ENCODE measurements at regions not wholly inside any gene's neighbourhood (a gene's known extent, or its start where the extent isn't known, plus 50 kb on each side); places are given as distances from the start of the nearest gene placed in this dataset.
"Not testable (repeated sequence)": the region's sequence is repeated elsewhere in the genome, so short reads cannot be mapped to it uniquely, and the experiment has no call there.

DNA sequence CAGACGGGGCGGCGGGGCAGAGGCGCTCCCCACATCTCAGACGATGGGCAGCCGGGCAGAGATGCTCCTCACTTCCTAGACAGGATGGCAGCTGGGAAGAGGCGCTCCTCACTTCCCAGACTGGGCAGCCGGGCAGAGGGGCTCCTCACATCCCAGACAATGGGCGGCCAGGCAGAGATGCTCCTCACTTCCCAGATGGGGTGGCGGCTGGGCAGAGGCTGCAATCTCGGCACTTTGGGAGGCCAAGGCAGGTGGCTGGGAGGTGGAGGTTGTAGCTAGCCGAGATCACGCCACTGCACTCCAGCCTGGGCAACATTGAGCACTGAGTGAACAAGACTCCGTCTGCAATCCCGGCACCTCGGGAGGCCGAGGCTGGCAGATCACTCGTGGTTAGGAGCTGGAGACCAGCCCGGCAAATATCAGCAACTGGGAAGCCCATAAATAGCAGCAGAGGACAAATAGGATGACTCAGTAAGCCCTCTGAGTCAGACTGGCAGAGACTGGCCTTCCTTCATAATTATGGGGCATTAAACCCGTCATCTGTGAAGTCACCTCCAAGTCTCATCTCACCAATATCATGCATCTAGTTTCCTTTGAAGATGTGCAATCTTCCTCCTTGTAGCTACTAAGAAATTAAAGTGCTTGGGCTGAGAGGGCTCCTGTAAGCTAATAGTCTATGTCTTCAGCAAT lies 337.3 kb downstream of the GOLGA6L6 start:
- TF ChIP-seq, protein P1, sequence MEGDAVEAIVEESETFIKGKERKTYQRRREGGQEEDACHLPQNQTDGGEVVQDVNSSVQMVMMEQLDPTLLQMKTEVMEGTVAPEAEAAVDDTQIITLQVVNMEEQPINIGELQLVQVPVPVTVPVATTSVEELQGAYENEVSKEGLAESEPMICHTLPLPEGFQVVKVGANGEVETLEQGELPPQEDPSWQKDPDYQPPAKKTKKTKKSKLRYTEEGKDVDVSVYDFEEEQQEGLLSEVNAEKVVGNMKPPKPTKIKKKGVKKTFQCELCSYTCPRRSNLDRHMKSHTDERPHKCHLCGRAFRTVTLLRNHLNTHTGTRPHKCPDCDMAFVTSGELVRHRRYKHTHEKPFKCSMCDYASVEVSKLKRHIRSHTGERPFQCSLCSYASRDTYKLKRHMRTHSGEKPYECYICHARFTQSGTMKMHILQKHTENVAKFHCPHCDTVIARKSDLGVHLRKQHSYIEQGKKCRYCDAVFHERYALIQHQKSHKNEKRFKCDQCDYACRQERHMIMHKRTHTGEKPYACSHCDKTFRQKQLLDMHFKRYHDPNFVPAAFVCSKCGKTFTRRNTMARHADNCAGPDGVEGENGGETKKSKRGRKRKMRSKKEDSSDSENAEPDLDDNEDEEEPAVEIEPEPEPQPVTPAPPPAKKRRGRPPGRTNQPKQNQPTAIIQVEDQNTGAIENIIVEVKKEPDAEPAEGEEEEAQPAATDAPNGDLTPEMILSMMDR (IDR thresholded peaks at IDR 0.05; ENCODE audit: low read depth, low read length, missing input control) = not testable (repeated sequence)
- TF ChIP-seq, protein P2, sequence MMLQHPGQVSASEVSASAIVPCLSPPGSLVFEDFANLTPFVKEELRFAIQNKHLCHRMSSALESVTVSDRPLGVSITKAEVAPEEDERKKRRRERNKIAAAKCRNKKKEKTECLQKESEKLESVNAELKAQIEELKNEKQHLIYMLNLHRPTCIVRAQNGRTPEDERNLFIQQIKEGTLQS (IDR thresholded peaks at IDR 0.05) = not testable (repeated sequence)
- not testable (repeated sequence) for TF ChIP-seq JUND (IDR thresholded peaks at IDR 0.05); TAF1 (conservative IDR thresholded peaks at IDR 0.05); EGR1 (IDR thresholded peaks at IDR 0.05; ENCODE audit: low read depth in 2 of 2)
- TF ChIP-seq, protein P3, sequence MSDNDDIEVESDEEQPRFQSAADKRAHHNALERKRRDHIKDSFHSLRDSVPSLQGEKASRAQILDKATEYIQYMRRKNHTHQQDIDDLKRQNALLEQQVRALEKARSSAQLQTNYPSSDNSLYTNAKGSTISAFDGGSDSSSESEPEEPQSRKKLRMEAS (IDR thresholded peaks at IDR 0.05) = not testable (repeated sequence)

Measured in liver (tissue), 3 donors.